ENCODE measurements at regions not wholly inside any gene's neighbourhood (a gene's known extent, or its start where the extent isn't known, plus 50 kb on each side); places are given as distances from the start of the nearest gene placed in this dataset.

DNA sequence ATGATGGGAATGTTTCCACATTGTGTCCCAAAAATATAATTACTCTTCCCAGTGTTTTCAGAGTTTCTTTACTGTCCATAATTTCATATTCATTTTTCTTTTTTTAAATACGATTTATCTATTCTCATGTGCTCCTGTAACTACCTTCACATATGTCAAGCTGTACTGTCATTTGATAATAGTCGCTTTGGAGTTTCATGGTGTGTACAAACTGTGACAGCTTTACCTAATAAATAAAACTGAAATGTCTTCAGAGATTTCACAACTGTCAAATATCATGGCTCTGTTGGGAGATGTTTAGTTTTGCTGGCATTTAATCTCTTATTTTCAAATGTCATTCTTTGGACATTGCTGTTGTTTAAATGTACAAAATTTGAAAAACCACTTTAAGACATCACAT, 450.2 kb downstream of the TLL1 start:
- TF ChIP-seq, protein P1, sequence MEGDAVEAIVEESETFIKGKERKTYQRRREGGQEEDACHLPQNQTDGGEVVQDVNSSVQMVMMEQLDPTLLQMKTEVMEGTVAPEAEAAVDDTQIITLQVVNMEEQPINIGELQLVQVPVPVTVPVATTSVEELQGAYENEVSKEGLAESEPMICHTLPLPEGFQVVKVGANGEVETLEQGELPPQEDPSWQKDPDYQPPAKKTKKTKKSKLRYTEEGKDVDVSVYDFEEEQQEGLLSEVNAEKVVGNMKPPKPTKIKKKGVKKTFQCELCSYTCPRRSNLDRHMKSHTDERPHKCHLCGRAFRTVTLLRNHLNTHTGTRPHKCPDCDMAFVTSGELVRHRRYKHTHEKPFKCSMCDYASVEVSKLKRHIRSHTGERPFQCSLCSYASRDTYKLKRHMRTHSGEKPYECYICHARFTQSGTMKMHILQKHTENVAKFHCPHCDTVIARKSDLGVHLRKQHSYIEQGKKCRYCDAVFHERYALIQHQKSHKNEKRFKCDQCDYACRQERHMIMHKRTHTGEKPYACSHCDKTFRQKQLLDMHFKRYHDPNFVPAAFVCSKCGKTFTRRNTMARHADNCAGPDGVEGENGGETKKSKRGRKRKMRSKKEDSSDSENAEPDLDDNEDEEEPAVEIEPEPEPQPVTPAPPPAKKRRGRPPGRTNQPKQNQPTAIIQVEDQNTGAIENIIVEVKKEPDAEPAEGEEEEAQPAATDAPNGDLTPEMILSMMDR (IDR thresholded peaks at IDR 0.05; ENCODE audit: insufficient read depth, low read depth, low read length, missing control alignments) = no peak
- H3K4me3 ChIP-seq (ENCODE audit: low read length) = no peak overlapping the region
- DNase-seq (ENCODE audit: low read depth) = no peak

DNA sequence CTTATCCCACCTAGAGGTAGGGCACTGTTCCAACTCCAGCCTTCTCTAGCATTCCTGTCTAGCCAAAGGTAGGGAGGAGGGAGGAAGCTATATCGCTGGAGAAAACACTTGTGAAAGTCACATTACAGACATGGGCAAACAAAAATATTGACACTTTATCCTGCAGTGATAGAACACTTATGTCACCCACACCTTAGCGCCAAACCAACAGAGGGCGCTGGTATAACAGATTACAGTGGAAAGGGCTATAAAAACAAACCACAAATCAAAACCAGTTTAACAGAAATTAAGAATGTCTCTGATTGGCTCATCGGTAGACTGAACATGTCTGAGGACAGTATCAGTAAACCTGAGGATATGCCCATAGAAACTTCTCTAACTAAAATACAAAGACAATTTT, 451.3 kb downstream of the TLL1 start:
- peak; percentile 61 for DNase-seq (ENCODE audit: low read depth)
- TF ChIP-seq, protein P1 (IDR thresholded peaks at IDR 0.05; ENCODE audit: insufficient read depth, low read depth, low read length, missing control alignments) = peak; percentile 50
- no peak overlapping the region for H3K4me3 ChIP-seq (ENCODE audit: low read length)

- DNase-seq (ENCODE audit: low read depth) = no peak
- no peak overlapping the region for H3K4me3 ChIP-seq (ENCODE audit: low read length)
- TF ChIP-seq, protein P1 (IDR thresholded peaks at IDR 0.05; ENCODE audit: insufficient read depth, low read depth, low read length, missing control alignments) = no peak
These were observed 462.4 kb downstream of the TLL1 start for GRCh38 chr4:166335256-166335938.

DNA sequence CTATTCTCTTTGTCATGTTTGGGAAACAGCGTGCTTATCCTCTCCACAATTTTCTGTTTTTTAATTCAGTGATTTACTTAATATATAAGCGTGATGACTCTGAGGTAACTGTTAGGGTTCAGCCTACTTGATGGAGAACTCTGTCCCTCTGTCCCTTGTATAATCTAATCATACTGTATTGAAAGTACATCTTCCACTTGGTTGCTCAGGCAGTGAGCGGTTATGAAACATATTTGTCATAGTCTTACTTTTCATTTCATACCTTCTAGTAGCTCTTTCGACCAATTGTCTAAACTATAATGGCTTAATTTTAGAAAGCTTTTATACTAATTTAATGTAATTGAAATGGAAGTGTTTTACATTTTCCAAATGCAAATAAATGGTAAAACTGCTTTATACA, 469.0 kb downstream of the TLL1 start:
- no peak overlapping the region for H3K4me3 ChIP-seq (ENCODE audit: low read length)
- DNase-seq (ENCODE audit: low read depth) = no peak
- TF ChIP-seq, protein P1 (IDR thresholded peaks at IDR 0.05; ENCODE audit: insufficient read depth, low read depth, low read length, missing control alignments) = no peak

DNA sequence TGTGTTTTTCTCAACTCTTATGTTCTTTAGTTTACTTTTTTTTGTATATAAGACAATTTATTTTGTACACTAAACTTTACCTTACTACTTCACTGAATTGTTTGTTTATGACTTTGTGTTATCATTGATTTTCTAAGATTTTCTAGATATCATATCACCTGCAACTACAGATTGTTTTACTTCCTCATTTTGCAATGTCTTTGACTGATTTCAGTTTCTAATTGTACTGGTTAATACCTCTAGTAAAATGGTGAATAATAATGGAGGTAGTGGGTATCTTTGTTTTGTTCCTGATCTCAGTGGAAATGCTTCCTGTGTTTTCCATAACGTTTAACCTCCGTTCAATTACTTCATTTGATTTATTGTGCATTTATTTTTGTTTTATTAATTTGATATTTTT, 490.2 kb downstream of the TLL1 start:
- DNase-seq (ENCODE audit: low read depth) = no peak
- no peak overlapping the region for H3K4me3 ChIP-seq (ENCODE audit: low read length)
- TF ChIP-seq, protein P1 (IDR thresholded peaks at IDR 0.05; ENCODE audit: insufficient read depth, low read depth, low read length, missing control alignments) = no peak

DNA sequence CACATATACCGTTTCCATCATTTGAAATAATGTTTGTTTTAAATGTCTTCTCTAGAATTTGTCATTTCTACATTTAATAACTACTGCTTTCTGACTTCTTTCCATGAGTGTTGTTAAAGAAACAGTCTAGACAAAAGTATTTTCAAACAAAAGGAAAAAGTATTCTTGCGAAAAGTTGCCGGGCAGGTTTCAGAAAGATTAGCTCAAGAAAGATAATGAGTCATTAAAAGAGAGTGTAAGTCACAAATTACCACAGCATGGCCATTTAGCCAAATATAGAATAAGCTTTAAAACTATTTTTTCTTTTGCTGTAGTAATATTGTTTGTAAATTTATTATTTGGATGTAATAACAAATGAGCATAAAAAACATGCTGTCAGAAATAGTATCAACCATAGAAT, 493.0 kb downstream of the TLL1 start:
- TF ChIP-seq, protein P1 (IDR thresholded peaks at IDR 0.05; ENCODE audit: insufficient read depth, low read depth, low read length, missing control alignments) = no peak
- H3K4me3 ChIP-seq (ENCODE audit: low read length) = no peak overlapping the region
- DNase-seq (ENCODE audit: low read depth) = peak; percentile 82

GRCh38 chr4:166377578-166377977, 504.5 kb downstream of the TLL1 start:
- H3K4me3 ChIP-seq (ENCODE audit: low read length) = no peak overlapping the region
- TF ChIP-seq, protein P1 (IDR thresholded peaks at IDR 0.05; ENCODE audit: insufficient read depth, low read depth, low read length, missing control alignments) = no peak
- no peak for DNase-seq (ENCODE audit: low read depth)

Data from epithelial cell of esophagus (primary cell).